ENCODE measurements at regions not wholly inside any gene's neighbourhood (a gene's known extent, or its start where the extent isn't known, plus 50 kb on each side); places are given as distances from the start of the nearest gene placed in this dataset.

DNA sequence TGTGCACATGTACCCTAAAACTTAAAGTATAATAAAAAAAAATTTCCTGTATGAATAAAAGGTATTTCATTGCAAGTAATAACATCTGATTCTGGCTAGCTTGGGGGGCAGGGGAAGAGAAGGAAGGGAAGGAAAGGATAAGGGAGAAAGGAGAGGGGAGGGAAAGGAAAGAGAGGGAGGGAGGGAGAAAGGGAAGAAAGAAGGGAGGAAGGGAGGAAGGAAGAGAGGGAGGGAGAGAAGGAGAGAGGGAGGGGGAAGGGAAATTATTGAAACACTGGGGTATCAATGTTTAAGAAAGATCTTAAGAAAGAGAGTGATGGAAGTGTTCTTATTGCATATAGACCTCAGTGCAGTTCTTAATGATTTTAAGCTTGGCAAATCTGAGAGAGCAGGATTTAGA is 129.8 kb upstream of the ZNF366 start:
- TF ChIP-seq, protein P1, sequence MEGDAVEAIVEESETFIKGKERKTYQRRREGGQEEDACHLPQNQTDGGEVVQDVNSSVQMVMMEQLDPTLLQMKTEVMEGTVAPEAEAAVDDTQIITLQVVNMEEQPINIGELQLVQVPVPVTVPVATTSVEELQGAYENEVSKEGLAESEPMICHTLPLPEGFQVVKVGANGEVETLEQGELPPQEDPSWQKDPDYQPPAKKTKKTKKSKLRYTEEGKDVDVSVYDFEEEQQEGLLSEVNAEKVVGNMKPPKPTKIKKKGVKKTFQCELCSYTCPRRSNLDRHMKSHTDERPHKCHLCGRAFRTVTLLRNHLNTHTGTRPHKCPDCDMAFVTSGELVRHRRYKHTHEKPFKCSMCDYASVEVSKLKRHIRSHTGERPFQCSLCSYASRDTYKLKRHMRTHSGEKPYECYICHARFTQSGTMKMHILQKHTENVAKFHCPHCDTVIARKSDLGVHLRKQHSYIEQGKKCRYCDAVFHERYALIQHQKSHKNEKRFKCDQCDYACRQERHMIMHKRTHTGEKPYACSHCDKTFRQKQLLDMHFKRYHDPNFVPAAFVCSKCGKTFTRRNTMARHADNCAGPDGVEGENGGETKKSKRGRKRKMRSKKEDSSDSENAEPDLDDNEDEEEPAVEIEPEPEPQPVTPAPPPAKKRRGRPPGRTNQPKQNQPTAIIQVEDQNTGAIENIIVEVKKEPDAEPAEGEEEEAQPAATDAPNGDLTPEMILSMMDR (IDR thresholded peaks at IDR 0.05; ENCODE audit: low read length) = no peak
- no peak for TF ChIP-seq EZH2 (IDR thresholded peaks at IDR 0.05; ENCODE audit: borderline replicate concordance, low read length)

Data from OCI-LY1 (cell line).